SU-DHL-6 (cell line): ENCODE measurements at regions not wholly inside any gene's neighbourhood (a gene's known extent, or its start where the extent isn't known, plus 50 kb on each side); places are given as distances from the start of the nearest gene placed in this dataset.

Source experiments
- EZH2phosphoT487 ChIP-seq: fragments of 200-600 bp; sonication (generic), shearing (Covaris generic); conservative IDR thresholded peaks from 2 replicates; pipeline ENCODE4 v1.6.1; 2018; ENCODE audit warnings: mild to moderate bottlenecking, antibody characterized with exemption, low read length, moderate library complexity, mixed read lengths
- TF ChIP-seq, protein P1 (sequence below): fragments of 200-600 bp; sonication (generic); IDR thresholded peaks from one replicate; pipeline ENCODE4 v1.5.1; 2017; ENCODE audit warnings: antibody characterized with exemption, mild to moderate bottlenecking, low read length, moderate library complexity; ENCODE audit not compliant: insufficient read depth, poor library complexity, severe bottlenecking

GRCh38 chr9:11618241-11618805 lies 1005.5 kb upstream of the PTPRD start:
- TF ChIP-seq, protein P1, sequence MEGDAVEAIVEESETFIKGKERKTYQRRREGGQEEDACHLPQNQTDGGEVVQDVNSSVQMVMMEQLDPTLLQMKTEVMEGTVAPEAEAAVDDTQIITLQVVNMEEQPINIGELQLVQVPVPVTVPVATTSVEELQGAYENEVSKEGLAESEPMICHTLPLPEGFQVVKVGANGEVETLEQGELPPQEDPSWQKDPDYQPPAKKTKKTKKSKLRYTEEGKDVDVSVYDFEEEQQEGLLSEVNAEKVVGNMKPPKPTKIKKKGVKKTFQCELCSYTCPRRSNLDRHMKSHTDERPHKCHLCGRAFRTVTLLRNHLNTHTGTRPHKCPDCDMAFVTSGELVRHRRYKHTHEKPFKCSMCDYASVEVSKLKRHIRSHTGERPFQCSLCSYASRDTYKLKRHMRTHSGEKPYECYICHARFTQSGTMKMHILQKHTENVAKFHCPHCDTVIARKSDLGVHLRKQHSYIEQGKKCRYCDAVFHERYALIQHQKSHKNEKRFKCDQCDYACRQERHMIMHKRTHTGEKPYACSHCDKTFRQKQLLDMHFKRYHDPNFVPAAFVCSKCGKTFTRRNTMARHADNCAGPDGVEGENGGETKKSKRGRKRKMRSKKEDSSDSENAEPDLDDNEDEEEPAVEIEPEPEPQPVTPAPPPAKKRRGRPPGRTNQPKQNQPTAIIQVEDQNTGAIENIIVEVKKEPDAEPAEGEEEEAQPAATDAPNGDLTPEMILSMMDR = no peak
- no peak for TF ChIP-seq EZH2phosphoT487
